Liver (tissue), 3 donors: ENCODE measurements at regions not wholly inside any gene's neighbourhood (a gene's known extent, or its start where the extent isn't known, plus 50 kb on each side); places are given as distances from the start of the nearest gene placed in this dataset.

Experiments used
- EGR1 ChIP-seq, 2 donors: IDR thresholded peaks; 2 replicates each; pipeline ENCODE4 v1.6.1; 2016 to 2018; ENCODE audit warnings: antibody characterized with exemption in 2 of 2, low read depth in 2 of 2
- GABPA ChIP-seq, 2 donors: IDR thresholded peaks in 1 of 2; conservative IDR thresholded peaks in 1 of 2; 2 replicates each; pipeline ENCODE4 v1.6.1; 2016; ENCODE audit warnings: antibody characterized with exemption in 2 of 2, mild to moderate bottlenecking in 1 of 2, moderate library complexity in 1 of 2
- JUND ChIP-seq, 2 donors: IDR thresholded peaks; 2 replicates each; pipeline ENCODE4 v1.6.1; 2016; ENCODE audit warnings: antibody characterized with exemption in 2 of 2
- NR2F2 ChIP-seq: IDR thresholded peaks from 2 replicates; pipeline ENCODE4 v1.6.1; 2016; ENCODE audit warnings: antibody characterized with exemption
- RAD21 ChIP-seq, 2 donors: IDR thresholded peaks; 2 replicates each; pipeline ENCODE4 v1.6.1; 2016; ENCODE audit warnings: antibody characterized with exemption in 2 of 2, mild to moderate bottlenecking in 2 of 2
- REST ChIP-seq: IDR thresholded peaks from 2 replicates; pipeline ENCODE4 v1.6.1; 2016; ENCODE audit warnings: antibody characterized with exemption, mild to moderate bottlenecking
- RXRA ChIP-seq, 2 donors: IDR thresholded peaks; 2 replicates each; pipeline ENCODE4 v1.6.1; 2017 to 2018; ENCODE audit warnings: antibody characterized with exemption in 2 of 2, mild to moderate bottlenecking in 1 of 2
- SP1 ChIP-seq: IDR thresholded peaks from 2 replicates; pipeline ENCODE4 v1.6.1; 2018; ENCODE audit warnings: antibody characterized with exemption, mild to moderate bottlenecking
- TAF1 ChIP-seq: conservative IDR thresholded peaks from 2 replicates; pipeline ENCODE4 v1.6.1; 2016; ENCODE audit warnings: antibody characterized with exemption, mild to moderate bottlenecking
- YY1 ChIP-seq: IDR thresholded peaks from 2 replicates; pipeline ENCODE4 v1.6.1; 2016; ENCODE audit warnings: antibody characterized with exemption, mild to moderate bottlenecking
- TF ChIP-seq, protein P1 (sequence below): fragments of 150-350 bp; IDR thresholded peaks from 2 replicates; pipeline ENCODE4 v1.5.1; 2017; ENCODE audit warnings: improper control_type of control experiment, low read depth, low read length; ENCODE audit not compliant: missing input control
- TF ChIP-seq, protein P2 (sequence below): IDR thresholded peaks from 2 replicates; pipeline ENCODE4 v1.6.1; 2016; ENCODE audit warnings: antibody characterized with exemption
- donor health status: healthy.
- donor health status: healthy.

DNA sequence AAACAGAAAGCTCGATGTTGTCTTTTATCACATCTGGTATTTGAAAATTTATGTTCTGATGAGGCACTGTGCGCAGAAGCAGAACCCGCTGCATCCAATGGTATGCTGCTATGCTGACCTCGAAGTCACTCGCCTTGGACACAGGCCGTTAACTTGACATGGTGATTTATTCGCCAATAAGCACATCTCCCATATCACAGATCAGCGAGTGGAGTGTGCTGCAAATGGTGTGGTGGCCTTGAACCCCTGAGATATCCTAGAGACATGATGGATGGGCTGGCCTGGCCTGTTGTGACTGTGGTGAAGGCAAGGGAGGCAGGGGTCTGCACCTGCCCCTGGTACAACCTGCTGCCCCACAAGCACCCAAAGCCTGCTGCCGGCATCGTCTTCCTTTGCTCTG, 175.4 kb upstream of the FRG1 start:
- TF ChIP-seq YY1 = no peak
- TF ChIP-seq, protein P1, sequence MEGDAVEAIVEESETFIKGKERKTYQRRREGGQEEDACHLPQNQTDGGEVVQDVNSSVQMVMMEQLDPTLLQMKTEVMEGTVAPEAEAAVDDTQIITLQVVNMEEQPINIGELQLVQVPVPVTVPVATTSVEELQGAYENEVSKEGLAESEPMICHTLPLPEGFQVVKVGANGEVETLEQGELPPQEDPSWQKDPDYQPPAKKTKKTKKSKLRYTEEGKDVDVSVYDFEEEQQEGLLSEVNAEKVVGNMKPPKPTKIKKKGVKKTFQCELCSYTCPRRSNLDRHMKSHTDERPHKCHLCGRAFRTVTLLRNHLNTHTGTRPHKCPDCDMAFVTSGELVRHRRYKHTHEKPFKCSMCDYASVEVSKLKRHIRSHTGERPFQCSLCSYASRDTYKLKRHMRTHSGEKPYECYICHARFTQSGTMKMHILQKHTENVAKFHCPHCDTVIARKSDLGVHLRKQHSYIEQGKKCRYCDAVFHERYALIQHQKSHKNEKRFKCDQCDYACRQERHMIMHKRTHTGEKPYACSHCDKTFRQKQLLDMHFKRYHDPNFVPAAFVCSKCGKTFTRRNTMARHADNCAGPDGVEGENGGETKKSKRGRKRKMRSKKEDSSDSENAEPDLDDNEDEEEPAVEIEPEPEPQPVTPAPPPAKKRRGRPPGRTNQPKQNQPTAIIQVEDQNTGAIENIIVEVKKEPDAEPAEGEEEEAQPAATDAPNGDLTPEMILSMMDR = no peak
- no peak for TF ChIP-seq SP1
- no peak for TF ChIP-seq GABPA (IDR thresholded peaks at IDR 0.05 in 1 of 2, conservative IDR thresholded peaks at IDR 0.05 in 1 of 2)
- no peak for TF ChIP-seq RXRA (IDR thresholded peaks at IDR 0.05)
- TF ChIP-seq JUND (IDR thresholded peaks at IDR 0.05) = no peak
- TF ChIP-seq, protein P2, sequence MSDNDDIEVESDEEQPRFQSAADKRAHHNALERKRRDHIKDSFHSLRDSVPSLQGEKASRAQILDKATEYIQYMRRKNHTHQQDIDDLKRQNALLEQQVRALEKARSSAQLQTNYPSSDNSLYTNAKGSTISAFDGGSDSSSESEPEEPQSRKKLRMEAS = no peak
- TF ChIP-seq RAD21 (IDR thresholded peaks at IDR 0.05) = no peak
- no peak for TF ChIP-seq EGR1 (IDR thresholded peaks at IDR 0.05; ENCODE audit: low read depth in 2 of 2)
- TF ChIP-seq REST = no peak
- TF ChIP-seq TAF1 = no peak
- no peak for TF ChIP-seq NR2F2
